Osteoblast (primary cell): ENCODE measurements at regions not wholly inside any gene's neighbourhood (a gene's known extent, or its start where the extent isn't known, plus 50 kb on each side); places are given as distances from the start of the nearest gene placed in this dataset.

Experiments
- DNase-seq: peaks from one replicate; pipeline ENCODE4 v3.0.0; 2011; ENCODE audit warnings: low spot score, mixed read lengths; ENCODE audit not compliant: insufficient read length; ENCODE audit errors: missing footprints
- H2AFZ ChIP-seq: 2 replicates; pipeline ENCODE4 v1.6.0; 2011; ENCODE audit warnings: mild to moderate bottlenecking, low read length
- H3K27ac ChIP-seq: 2 replicates; pipeline ENCODE4 v1.5.1; 2011; ENCODE audit warnings: mild to moderate bottlenecking, low read depth, low read length, moderate library complexity
- H3K27me3 ChIP-seq: 2 replicates; pipeline ENCODE4 v1.6.0; 2012; ENCODE audit warnings: mild to moderate bottlenecking, control low read depth, inconsistent platforms, low read length, moderate library complexity; ENCODE audit not compliant: insufficient read depth
- H3K36me3 ChIP-seq: 2 replicates; pipeline ENCODE4 v1.5.1; 2011; ENCODE audit warnings: mild to moderate bottlenecking, low read length, control low read depth, moderate library complexity; ENCODE audit not compliant: insufficient read depth
- H3K4me1 ChIP-seq: 2 replicates; pipeline ENCODE4 v1.5.1; 2011; ENCODE audit warnings: mild to moderate bottlenecking, low read length, control low read depth, moderate library complexity; ENCODE audit not compliant: insufficient read depth
- H3K4me2 ChIP-seq: 2 replicates; pipeline ENCODE4 v1.6.0; 2011; ENCODE audit warnings: mild to moderate bottlenecking, low read length; ENCODE audit not compliant: insufficient read depth
- H3K4me3 ChIP-seq: fragments of 200-600 bp; sonication (generic); 3 replicates; pipeline ENCODE4 v1.5.1; 2012; ENCODE audit warnings: mild to moderate bottlenecking, low read length, inconsistent platforms; ENCODE audit not compliant: insufficient read depth
- H3K79me2 ChIP-seq: 2 replicates; pipeline ENCODE4 v1.6.0; 2012; ENCODE audit warnings: mild to moderate bottlenecking, low read length, control low read depth, inconsistent platforms; ENCODE audit not compliant: insufficient read depth
- H3K9me3 ChIP-seq: 2 replicates; pipeline ENCODE4 v1.5.1; 2011; ENCODE audit warnings: low read depth, low read length, control low read depth
- H4K20me1 ChIP-seq: 2 replicates; pipeline ENCODE4 v1.6.0; 2012; ENCODE audit warnings: mild to moderate bottlenecking, low read length, control low read depth; ENCODE audit not compliant: insufficient read depth
- TF ChIP-seq, protein P1 (sequence below): IDR thresholded peaks from 2 replicates; pipeline ENCODE4 v1.5.1; 2011; ENCODE audit warnings: mild to moderate bottlenecking, low read depth, low read length, moderate library complexity; ENCODE audit errors: extremely low read depth

DNA sequence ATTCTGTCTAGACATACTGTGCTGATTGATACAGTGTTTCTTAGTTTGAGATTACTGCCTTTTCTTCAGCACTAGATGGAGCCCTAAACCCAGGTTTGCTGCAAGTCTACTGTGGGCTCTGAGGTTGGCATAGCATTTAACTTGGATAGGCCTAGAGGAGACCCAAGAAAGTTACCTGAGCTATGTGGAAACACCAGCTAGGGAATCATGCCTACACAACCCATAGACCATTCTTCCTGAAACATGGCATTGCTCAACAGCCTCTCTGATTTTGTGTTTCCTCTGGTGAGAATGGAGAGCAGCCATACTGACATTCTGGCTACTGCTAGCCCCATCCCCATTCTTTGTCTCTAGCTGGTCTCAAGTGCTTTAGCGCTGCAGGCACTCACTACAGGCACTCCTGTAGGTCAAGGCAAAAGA lies 287.7 kb upstream of the PCDH18 start:
- DNase-seq = no peak
- Histone ChIP-seq H3K79me2 (no peaks in the 10 kb centered on the region), H2AFZ (peak overlapping the region; percentile 25), H3K9me3 (no peaks in the 10 kb centered on the region), H3K27ac (no peak overlapping the region), H3K4me3 (no peak overlapping the region), H4K20me1 (no peaks in the 10 kb centered on the region), H3K27me3 (no peaks in the 10 kb centered on the region), H3K36me3 (no peaks in the 10 kb centered on the region), H3K4me1 (no peaks in the 10 kb centered on the region), H3K4me2 (no peak overlapping the region)
- TF ChIP-seq, protein P1, sequence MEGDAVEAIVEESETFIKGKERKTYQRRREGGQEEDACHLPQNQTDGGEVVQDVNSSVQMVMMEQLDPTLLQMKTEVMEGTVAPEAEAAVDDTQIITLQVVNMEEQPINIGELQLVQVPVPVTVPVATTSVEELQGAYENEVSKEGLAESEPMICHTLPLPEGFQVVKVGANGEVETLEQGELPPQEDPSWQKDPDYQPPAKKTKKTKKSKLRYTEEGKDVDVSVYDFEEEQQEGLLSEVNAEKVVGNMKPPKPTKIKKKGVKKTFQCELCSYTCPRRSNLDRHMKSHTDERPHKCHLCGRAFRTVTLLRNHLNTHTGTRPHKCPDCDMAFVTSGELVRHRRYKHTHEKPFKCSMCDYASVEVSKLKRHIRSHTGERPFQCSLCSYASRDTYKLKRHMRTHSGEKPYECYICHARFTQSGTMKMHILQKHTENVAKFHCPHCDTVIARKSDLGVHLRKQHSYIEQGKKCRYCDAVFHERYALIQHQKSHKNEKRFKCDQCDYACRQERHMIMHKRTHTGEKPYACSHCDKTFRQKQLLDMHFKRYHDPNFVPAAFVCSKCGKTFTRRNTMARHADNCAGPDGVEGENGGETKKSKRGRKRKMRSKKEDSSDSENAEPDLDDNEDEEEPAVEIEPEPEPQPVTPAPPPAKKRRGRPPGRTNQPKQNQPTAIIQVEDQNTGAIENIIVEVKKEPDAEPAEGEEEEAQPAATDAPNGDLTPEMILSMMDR = peak; percentile 76

DNA sequence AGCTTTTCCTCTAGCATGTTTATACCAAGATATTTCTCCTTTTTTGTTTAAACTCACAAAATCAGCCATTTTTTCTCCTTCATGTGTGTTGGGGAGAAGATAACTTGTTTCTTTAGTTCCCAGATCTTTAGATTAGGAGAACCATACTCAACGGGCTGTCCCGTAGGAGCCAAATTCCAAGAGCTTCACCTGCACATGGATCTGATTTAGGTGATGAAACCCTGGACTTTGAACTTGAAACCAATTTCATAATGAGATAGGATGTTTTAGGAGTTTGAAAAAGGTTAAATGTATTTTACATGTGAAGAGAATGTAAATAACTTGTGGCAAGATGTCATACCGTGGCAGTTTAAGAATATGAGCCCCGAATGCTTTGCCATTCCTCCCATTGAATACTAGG lies 280.0 kb upstream of the PCDH18 start:
- H3K4me2 ChIP-seq = no peak overlapping the region
- no peaks in the 10 kb centered on the region for H3K9me3 ChIP-seq
- no peaks in the 10 kb centered on the region for H3K27me3 ChIP-seq
- H2AFZ ChIP-seq = no peak overlapping the region
- no peaks in the 10 kb centered on the region for H3K79me2 ChIP-seq
- H3K27ac ChIP-seq = no peak overlapping the region
- TF ChIP-seq, protein P1 = no peak
- no peak for DNase-seq
- no peaks in the 10 kb centered on the region for H3K4me1 ChIP-seq
- H3K36me3 ChIP-seq = no peaks in the 10 kb centered on the region
- H4K20me1 ChIP-seq = no peaks in the 10 kb centered on the region
- H3K4me3 ChIP-seq = no peak overlapping the region

DNA sequence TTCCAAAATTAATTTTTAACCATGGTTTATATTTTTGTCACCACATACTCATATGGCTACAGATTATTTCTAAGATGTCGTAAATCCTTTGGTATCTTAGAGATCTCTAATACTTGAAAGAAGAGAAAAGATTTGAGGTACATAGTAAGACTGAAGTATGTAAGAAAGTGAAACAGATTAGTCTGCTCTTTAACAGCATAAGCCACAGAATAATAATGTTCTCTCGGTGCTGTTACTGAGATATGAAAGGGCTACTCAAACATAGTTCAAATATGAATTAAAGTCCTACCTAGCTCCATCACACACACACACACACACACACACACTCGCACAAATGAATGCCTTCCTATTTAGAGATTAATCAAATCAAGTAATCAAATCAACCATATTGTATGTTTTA lies 274.1 kb upstream of the PCDH18 start:
- Histone ChIP-seq H3K79me2 (no peaks in the 10 kb centered on the region), H3K27me3 (no peaks in the 10 kb centered on the region), H3K9me3 (no peaks in the 10 kb centered on the region), H4K20me1 (no peaks in the 10 kb centered on the region), H3K27ac (no peak overlapping the region), H3K4me1 (no peaks in the 10 kb centered on the region), H3K4me3 (no peak overlapping the region), H3K4me2 (no peak overlapping the region), H3K36me3 (no peaks in the 10 kb centered on the region), H2AFZ (peak overlapping the region; percentile 8)
- no peak for DNase-seq
- TF ChIP-seq, protein P1 = no peak

- H3K4me1 ChIP-seq = no peaks in the 10 kb centered on the region
- H3K36me3 ChIP-seq = no peaks in the 10 kb centered on the region
- H3K27ac ChIP-seq = no peak overlapping the region
- no peak for DNase-seq
- TF ChIP-seq, protein P1 = no peak
- peak overlapping the region; percentile 32 for H2AFZ ChIP-seq
- no peak overlapping the region for H3K4me3 ChIP-seq
- no peaks in the 10 kb centered on the region for H3K27me3 ChIP-seq
- no peaks in the 10 kb centered on the region for H3K79me2 ChIP-seq
- H4K20me1 ChIP-seq = no peaks in the 10 kb centered on the region
- H3K4me2 ChIP-seq = no peak overlapping the region
- no peaks in the 10 kb centered on the region for H3K9me3 ChIP-seq
Measured at GRCh38 chr4:137804906-137805495, 272.7 kb upstream of the PCDH18 start.
